Endothelial cell (in vitro differentiated cells): ENCODE measurements at regions not wholly inside any gene's neighbourhood (a gene's known extent, or its start where the extent isn't known, plus 50 kb on each side); places are given as distances from the start of the nearest gene placed in this dataset.

Experiments
- DNase-seq: peaks from one replicate; pipeline ENCODE4 v3.0.0; 2021; ENCODE audit warnings: low spot score
- H3K27ac Mint-ChIP-seq: one replicate; pipeline ENCODE4 v1.8.0; 2021; ENCODE audit warnings: mixed read lengths, inconsistent platforms; ENCODE audit not compliant: unreplicated experiment
- H3K27me3 Mint-ChIP-seq: one replicate; pipeline ENCODE4 v1.8.0; 2021; ENCODE audit warnings: mild to moderate bottlenecking, moderate library complexity, mixed read lengths, inconsistent platforms; ENCODE audit not compliant: unreplicated experiment
- H3K36me3 Mint-ChIP-seq: one replicate; pipeline ENCODE4 v1.8.0; 2021; ENCODE audit warnings: mild to moderate bottlenecking, low read depth, mixed read lengths, inconsistent platforms; ENCODE audit not compliant: unreplicated experiment
- H3K4me1 Mint-ChIP-seq: one replicate; pipeline ENCODE4 v1.8.0; 2021; ENCODE audit warnings: mild to moderate bottlenecking, mixed read lengths, inconsistent platforms; ENCODE audit not compliant: unreplicated experiment
- H3K4me3 Mint-ChIP-seq: one replicate; pipeline ENCODE4 v1.8.0; 2021; ENCODE audit warnings: mild to moderate bottlenecking, mixed read lengths, inconsistent platforms; ENCODE audit not compliant: unreplicated experiment
- H3K9me3 Mint-ChIP-seq: one replicate; pipeline ENCODE4 v1.8.0; 2021; ENCODE audit warnings: mixed read lengths, inconsistent platforms; ENCODE audit not compliant: unreplicated experiment
- TF ChIP-seq, protein P1 (sequence below): fragments of 200-600 bp; sonication (generic); IDR thresholded peaks from one replicate; pipeline ENCODE4 v1.5.0; 2021; ENCODE audit warnings: antibody characterized with exemption; ENCODE audit not compliant: unreplicated experiment

DNA sequence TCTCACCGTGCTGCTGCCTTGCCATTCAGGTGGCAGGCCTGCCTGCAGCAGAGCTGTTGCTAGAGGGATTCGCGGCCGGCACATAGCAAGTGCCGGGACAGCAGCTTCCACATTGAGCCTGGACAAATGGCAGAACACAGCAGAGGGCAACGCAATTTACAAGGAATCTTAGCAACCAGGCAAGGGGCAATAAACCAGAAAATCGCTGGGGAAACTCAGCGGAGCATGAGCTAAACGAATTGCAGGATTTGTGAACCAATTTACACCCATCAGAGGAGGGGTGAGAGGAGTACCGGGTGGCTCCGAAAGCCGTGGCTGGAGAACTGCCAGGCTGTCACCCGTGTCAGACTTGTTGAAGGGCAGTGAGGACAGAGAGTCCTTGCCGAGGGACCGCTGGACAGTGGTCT is 58.6 kb upstream of the LOXL4 start:
- no peak overlapping the region for H3K4me3 Mint-ChIP-seq
- H3K4me1 Mint-ChIP-seq = peaks cover 5% of the 10 kb centered on the region
- no peak overlapping the region for H3K27ac Mint-ChIP-seq
- H3K27me3 Mint-ChIP-seq = peaks cover 5% of the 10 kb centered on the region
- no peak for DNase-seq
- TF ChIP-seq, protein P1, sequence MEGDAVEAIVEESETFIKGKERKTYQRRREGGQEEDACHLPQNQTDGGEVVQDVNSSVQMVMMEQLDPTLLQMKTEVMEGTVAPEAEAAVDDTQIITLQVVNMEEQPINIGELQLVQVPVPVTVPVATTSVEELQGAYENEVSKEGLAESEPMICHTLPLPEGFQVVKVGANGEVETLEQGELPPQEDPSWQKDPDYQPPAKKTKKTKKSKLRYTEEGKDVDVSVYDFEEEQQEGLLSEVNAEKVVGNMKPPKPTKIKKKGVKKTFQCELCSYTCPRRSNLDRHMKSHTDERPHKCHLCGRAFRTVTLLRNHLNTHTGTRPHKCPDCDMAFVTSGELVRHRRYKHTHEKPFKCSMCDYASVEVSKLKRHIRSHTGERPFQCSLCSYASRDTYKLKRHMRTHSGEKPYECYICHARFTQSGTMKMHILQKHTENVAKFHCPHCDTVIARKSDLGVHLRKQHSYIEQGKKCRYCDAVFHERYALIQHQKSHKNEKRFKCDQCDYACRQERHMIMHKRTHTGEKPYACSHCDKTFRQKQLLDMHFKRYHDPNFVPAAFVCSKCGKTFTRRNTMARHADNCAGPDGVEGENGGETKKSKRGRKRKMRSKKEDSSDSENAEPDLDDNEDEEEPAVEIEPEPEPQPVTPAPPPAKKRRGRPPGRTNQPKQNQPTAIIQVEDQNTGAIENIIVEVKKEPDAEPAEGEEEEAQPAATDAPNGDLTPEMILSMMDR = no peak
- H3K36me3 Mint-ChIP-seq = no peaks in the 10 kb centered on the region
- no peaks in the 10 kb centered on the region for H3K9me3 Mint-ChIP-seq

DNA sequence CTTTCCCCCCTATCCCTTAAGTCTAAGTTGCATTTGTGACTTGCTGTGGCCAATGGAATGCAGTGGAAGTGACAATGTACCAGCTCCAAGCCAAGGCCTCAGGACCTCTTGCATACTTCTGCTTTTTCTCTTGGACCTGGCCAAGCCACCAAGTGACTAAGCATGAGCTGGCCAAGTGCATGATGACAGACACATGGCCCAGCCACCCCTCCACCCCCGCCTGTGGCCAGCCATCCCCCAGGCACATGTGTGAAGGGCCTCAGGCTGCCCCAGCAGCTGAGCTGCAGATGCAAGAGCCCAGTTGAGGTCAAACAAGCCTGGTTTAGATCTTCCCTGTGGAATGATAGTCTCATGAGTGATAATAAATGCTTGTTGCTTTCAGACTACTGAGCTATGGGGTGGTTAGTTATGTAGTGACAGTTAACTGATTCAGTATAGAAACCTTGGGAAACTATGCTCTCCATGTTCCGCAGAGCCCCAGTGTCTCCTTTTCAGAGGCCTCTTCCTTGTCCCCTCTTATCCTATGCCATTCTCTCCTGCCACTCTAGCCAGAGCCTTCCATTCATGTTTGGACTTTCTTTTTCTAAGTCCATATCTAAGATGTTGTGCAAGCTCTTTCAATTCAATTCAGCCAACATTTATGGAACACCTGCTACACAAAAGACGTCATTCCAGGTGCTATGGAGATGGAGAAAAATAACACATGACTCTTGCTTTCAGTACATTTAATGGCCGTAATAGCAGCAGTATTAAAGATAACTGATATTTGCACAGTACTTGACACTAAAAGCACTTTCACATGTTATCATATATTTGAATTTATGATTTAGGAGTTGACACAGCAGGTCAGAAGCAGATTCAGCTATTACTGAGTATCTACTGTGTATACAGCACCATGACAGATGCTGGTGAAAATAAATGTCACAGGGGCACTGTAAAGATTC is 55.5 kb upstream of the LOXL4 start:
- Mint-ChIP-seq H3K36me3 (no peaks in the 10 kb centered on the region), H3K4me3 (no peak overlapping the region), H3K27me3 (peaks cover 7% of the 10 kb centered on the region), H3K27ac (no peak overlapping the region), H3K9me3 (no peaks in the 10 kb centered on the region), H3K4me1 (peaks cover 5% of the 10 kb centered on the region)
- no peak for DNase-seq
- TF ChIP-seq, protein P1 = no peak

DNA sequence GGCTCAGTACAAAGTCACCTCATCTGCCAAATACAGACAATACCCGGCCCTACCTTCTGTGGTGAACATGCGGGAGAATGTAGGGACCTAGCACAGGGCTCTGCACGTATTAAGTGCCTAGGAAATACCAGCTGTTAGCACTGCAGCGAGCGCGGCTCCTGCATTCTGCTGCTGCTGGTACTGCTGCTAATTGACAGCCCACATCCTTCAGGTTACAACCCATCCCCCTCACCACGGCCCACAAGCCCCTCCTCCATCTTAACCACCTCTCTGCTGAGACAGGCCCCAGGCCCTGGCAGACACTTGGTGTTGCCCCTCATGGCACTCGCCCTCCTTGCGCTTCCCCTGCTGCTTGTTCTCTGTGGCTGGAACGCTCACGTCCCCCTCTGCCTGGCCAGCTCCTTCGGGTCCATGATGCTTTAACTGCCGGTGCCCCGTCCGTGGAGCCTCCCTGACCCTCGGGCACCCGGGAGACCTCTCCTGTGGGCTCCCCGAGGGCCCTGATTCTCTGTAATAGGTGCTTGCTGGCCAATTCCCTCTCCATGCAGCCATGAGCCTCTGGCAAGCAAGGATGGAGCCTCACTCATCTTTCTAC is 53.3 kb upstream of the LOXL4 start:
- TF ChIP-seq, protein P1 = no peak
- Mint-ChIP-seq H3K27ac (no peak overlapping the region), H3K4me3 (no peak overlapping the region), H3K27me3 (peaks cover 9% of the 10 kb centered on the region), H3K4me1 (peaks cover 9% of the 10 kb centered on the region), H3K36me3 (no peaks in the 10 kb centered on the region), H3K9me3 (no peaks in the 10 kb centered on the region)
- DNase-seq = no peak

DNA sequence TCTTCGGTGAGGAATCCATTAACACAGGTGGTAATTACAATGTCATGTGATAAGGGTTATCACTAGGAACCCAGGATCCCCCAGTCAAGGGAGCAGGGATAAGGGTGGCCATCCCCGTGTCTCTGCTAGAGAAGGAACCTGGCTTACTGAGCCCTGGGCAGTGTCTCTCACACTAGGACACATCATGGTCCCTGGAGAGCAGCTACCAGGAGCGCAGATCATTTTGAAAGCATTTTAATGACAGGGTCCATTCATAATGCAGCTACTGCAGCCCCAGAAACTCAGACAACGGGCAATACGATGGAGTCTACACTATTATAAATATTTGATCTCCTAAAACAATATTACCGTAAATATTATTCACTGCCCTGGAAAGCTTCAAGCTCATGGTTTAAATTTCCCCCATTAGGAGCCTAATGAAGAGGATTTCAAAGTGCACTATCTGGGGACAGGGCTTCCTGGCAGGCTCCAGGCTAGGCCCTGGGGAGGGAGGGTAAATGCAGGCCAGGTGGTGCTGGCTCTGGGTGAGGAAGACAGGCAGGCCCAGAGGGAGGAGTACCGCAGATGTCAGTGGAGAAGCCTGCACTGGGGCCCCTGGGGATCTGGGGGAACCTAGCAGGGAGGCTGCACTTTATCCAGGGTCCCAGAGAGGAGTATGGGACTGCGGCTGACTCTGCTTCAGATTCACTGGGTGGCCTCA is 52.6 kb upstream of the LOXL4 start:
- no peak overlapping the region for H3K27ac Mint-ChIP-seq

More for the DNA sequence above, 52.6 kb upstream of the LOXL4 start:
- TF ChIP-seq, protein P1 = no peak
- Mint-ChIP-seq H3K9me3 (no peaks in the 10 kb centered on the region), H3K27me3 (peaks cover 9% of the 10 kb centered on the region), H3K4me3 (no peak overlapping the region), H3K36me3 (no peaks in the 10 kb centered on the region), H3K4me1 (peaks cover 9% of the 10 kb centered on the region)
- DNase-seq = no peak
